OCI-M1 (cell line): ENCODE measurements at regions not wholly inside any gene's neighbourhood (a gene's known extent, or its start where the extent isn't known, plus 50 kb on each side); places are given as distances from the start of the nearest gene placed in this dataset.
A peak's percentile ranks its signal among the peaks of the same experiment; 100 is the strongest.

Source experiments
- DNase-seq: peaks from one replicate; lab custom pipeline; 2025; lab: John Stamatoyannopoulos, UW

DNA sequence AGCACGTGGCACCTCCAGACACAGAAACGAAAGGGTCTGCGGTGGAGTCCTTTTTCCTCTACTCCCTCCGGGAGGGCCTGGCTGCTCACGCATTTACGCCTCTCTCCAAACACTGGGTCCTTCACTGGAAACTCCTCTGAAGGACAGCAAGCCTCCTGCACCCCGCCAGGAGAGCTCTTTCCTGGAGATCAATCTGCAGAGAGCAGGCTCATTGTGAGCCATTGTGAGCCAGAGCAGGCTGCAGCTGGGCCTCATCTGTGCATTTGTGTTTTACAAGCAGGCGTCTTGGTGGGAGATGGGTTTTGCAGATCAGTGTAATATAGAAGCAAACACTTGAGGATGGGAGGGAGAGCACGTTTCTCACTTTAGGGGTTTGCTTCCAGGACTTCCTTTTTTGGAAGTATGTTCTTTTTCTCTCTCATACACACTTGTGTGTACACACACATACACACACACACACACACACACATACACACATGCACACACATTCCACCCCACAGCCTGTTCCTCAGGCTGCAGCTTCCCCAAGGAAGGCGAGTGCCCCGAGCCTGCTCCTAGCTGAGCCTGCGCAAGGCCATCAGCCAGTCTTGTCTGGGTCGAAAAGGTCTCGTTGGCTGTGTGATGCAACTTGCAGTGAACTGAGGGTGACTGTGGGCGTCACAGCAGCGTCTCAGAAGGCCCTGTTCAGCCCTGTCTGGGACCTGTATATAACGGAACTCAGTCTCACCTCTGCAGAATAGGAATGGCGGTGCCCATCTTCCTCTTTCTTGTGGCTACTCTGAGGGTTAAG is 163.5 kb downstream of the GLI2 start:
- DNase-seq, result peak; percentile 13

DNA sequence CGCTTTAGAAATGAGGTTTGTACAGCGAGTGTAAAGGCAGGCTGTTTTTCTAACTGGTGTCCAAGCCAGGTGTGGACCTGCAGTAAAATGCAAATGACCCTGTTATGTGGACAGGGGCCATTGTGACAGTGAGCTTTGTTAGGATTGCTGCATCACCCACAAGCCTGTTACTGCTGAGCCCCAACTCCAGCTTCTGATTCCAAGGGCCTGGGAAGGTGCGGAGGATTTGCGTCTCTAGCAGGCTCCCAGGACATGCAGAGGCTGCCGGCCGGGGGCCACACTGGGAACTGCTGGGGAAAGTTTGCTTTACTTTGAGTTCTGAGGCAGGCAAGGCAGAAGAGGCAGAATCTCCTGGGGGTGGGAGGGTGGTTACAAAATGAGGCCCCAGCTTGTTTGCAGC is 164.1 kb downstream of the GLI2 start:
- DNase-seq, result no peak

- no peak for DNase-seq
Observed at GRCh38 chr2:120901201-120901600, 165.5 kb downstream of the GLI2 start.

DNA sequence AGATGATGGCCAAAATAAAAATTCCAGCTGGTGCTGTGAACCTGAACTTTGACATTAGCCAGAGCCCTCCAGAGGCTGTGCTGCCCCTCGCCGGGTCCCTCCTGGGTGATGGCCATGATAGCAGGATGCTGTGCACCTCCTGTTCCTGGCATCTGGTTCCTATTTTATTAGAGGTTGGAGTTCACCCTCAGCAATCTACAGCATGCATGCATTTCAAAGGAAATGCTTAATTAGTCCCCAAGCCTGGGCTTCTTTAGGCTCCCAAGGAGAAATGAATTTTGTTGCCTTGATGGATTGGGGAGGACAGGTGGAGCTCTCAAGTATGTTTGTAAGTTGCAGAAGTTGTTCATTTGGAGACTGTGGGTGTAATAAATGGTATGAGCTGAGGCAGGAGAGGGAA is 166.9 kb downstream of the GLI2 start:
- DNase-seq, result no peak

GRCh38 chr2:120904379-120904778 is 168.7 kb downstream of the GLI2 start:
- DNase-seq, result no peak

DNA sequence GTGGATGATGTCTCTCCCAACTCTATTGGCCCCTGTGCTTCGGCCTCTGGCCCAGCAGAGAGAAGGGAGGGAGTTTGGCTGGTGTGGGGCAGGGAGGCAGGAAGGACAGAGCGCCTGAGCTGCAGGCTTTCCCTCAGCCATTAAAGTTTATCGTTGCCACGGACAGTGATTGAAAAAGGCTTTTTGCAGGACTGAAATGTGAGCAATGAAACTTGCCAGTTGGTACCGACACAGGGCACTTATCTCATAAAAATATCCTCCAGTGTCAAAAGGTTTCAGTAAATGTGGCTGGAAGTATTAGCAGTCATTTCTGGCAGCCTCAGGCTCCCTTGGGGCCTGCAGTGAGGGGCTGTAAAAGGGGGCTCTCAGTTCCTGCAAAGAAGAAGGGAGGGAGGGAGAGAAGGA is 169.2 kb downstream of the GLI2 start:
- DNase-seq, result no peak

DNA sequence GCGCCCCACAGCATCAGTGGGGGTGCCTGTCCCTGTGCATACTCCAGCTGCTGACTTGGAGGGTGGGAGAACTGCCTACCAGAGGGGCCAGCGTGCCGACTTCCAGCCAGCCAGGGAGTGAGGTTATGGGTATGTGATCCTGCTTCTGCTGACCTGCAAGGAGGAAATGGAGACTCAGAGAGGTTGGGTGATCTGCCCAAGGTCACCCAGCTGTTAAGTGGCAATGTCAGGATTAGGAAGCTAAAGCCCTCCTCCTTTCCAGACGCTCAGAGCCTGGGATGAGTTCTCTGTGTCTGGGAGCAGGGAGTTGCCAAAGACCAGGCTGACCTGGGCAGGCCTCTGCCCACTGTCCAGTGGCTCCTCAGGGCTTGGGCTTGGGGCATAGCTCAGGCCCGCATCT is 169.6 kb downstream of the GLI2 start:
- DNase-seq, result no peak

DNA sequence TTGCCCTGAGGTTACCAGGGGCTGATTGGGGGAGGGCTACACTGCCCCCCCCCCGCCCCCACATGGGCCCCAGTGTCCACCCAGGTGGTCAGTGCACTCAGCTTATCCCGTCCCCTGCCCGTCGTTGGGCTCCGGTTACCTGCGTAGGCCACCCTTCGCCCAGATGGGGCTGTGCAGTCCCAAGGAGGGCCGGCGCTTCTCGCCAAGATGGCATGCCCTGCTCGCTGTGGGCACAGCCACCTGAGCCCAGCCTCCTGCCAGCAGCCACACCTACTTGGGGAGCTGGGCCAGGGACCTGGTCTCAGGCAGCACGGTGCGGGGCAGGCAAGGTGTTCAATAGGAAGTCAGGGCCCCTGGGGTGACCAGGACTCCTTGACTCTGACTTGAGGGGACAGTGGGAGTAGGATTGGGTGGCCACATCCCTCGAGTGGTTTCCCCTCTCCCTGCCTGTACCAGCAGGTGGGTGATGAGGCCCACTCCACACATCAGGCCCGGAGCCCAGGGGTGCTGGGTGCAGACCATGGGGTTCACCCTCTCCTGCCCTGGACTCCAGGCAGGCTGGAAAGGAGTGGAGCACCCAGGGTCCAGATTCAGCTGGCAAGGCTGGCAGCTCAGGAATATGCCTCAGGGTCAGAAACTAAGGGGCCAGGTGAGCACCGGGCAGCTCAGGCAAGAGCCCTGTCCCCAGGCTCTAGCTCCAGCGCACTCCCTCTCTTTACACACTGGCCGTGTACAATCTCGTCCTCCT is 170.3 kb downstream of the GLI2 start:
- DNase-seq, result no peak

DNA sequence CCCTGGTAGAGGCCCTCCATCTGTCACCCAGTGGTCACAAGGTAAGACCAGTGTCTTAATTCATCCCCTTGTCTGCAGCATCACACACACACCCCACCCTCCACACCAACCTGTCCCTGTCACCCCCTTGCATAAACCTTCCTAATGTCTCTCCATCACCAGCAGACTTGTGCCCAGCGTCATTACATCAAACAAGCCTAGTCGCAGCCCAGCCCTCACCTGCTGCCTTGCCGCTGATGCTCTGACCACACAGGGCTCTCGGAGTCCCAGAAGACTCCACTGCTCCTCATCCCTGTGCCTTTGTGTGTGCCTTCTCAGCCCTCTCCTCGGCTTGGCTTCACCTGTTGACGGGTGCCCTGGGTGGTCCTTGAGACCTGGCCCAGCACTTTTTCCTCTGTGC is 171.2 kb downstream of the GLI2 start:
- no peak for DNase-seq

DNA sequence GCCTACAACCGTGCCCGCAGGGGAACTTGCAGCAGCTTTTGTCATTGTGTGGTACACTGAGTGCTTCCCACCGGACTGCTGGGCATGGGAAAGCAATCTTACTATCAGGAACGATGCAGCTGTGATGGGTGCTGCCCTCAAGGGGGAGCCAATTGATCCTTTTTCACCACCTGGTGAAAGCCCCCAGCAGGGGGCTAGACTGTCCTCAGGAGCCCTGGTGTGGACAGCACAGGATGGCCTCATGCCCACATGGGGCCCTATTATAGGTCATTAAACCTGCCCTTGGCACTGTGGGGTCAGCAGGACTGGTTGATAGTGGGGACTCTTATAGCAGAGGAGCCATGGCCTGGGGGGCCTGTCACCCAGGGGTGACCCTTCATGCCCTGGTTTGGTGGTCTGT is 172.2 kb downstream of the GLI2 start:
- DNase-seq, result peak; percentile 20

DNA sequence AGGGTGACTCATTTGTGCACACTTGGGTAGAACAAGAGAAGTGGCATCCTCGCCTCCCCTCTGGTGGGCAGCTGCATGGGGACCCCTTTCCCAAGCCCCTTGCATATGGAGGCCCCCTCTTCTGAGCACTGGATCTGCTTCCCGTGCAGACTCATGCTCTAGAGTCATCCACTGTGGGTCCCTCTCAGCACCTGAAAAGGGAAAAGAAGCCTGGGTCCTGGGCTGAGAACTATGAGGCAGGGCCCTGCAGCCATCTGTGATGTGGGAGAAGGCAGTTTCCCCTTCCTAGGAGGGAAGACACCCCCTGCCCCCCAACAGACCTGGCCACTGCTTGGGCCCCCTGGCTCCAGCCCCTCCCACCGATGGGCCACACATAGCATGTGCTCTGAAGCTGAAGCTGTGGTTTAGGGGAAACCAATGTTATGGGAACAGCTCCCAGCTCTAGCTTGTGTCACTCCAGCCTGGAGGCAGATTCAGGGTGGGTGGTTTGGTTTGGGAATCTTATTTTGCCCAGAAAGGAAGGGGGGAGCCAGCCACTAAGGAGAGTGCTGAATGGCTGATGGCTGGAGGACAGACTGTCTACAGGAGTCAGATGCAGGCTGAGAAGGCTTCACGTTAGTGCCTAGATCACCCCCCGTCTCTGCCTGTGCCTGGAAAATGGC is 172.8 kb downstream of the GLI2 start:
- no peak for DNase-seq

GRCh38 chr2:120909102-120909501 is 173.4 kb downstream of the GLI2 start:
- no peak for DNase-seq

GRCh38 chr2:120910164-120910563 is 174.5 kb downstream of the GLI2 start:
- no peak for DNase-seq

- no peak for DNase-seq
Observed at GRCh38 chr2:120910956-120911951, 175.6 kb downstream of the GLI2 start.

GRCh38 chr2:120912101-120912985 is 176.7 kb downstream of the GLI2 start:
- peak; percentile 78 for DNase-seq

DNA sequence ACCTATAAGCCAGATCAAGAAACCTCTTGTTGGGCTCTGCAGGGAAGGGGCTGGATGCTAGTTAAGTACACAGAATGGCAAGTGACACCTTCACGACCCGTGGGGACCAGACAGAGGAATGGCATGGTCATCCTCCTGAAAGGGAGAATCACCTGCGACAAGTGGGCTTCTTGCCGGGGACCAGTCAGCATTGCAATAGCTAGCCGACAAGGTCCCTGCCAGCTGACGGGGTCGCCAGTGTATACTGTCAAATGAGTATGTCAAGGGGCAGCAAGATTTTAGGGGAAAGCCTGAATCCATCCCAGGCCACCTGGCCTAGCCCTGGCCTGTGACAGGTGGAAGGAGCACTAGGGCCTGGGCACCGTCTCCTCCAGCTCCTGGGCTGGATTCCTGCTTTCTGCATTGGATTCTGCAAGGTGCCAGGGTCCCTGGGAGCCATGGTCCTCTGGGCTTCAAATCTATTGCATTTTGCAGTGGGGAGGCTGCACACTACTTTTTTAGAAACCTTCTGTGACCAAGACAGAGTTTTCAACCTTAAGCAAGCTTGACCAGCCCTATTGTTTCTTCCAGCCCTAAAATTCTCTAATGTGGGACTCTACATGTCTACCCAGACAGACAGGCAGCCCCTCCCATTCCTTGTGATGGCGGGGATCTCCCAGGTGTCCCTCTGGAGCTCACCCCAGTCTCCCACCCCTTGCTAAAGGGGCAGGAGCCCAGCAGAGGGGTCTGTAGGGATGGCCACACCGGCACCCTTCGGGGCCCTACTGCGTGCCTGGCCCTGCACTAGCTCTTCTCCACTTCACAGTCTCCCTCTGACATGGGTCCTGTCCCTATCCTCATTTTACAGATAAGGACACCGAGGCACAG is 178.5 kb downstream of the GLI2 start:
- DNase-seq, result no peak

- DNase-seq, result peak; percentile 57
Observed at GRCh38 chr2:120914839-120915521, 179.3 kb downstream of the GLI2 start.

DNA sequence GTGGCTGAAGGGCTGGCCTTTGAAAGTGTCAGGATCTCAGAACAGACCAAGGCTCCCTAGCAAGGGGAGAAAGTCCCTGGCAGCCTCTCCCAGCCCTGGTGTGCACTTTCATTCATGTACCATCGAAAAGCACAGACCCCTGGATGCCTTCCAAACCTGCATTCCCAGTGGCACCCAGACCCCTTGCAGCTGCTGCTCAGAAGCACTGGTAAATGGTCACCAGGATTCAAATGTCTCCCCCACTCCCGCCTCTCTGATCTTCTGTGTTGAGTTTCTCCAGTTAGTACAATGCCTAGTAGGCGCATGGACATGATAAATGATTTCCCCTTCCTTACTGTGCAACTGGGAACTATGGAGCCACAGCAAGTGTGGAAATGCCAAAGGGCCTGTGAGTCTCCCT is 180.0 kb downstream of the GLI2 start:
- no peak for DNase-seq

- no peak for DNase-seq
Observed at GRCh38 chr2:120916446-120916845, 180.8 kb downstream of the GLI2 start.
